Colonic mucosa (tissue), 4 donors: ENCODE measurements at regions not wholly inside any gene's neighbourhood (a gene's known extent, or its start where the extent isn't known, plus 50 kb on each side); places are given as distances from the start of the nearest gene placed in this dataset.

Source experiments
- DNase-seq: peaks from one replicate; pipeline ENCODE4 v3.0.0-alpha.2; 2020
- H3K27ac ChIP-seq: fragments of 200-600 bp; one replicate; pipeline ENCODE4 v1.8.0; 2021
- H3K27me3 ChIP-seq: fragments of 200-600 bp; one replicate; pipeline ENCODE4 v1.8.0; 2021
- H3K36me3 ChIP-seq: fragments of 200-600 bp; one replicate; pipeline ENCODE4 v1.8.0; 2021
- H3K4me1 ChIP-seq: fragments of 200-600 bp; one replicate; pipeline ENCODE4 v1.8.0; 2021; ENCODE audit warnings: mild to moderate bottlenecking
- H3K4me3 ChIP-seq: fragments of 200-600 bp; one replicate; pipeline ENCODE4 v1.8.0; 2021
- H3K9ac ChIP-seq, 2 donors: one replicate each; pipeline ENCODE4 v1.7.0; 2013; ENCODE audit warnings: control low read depth in 2 of 2, low read depth in 2 of 2, low read length in 2 of 2
- H3K9me3 ChIP-seq: fragments of 200-600 bp; one replicate; pipeline ENCODE4 v1.8.0; 2021
- intact Hi-C: fragments of 100-400 bp; cut with DNase I; formaldehyde crosslinking; loops from one replicate; pipeline ENCODE4 v1.14.1; 2022
- TF ChIP-seq, protein P1 (sequence below): fragments of 200-600 bp; IDR thresholded peaks from one replicate; pipeline ENCODE4 v1.8.0; 2022; ENCODE audit warnings: antibody characterized with exemption, mild to moderate bottlenecking
- donor health status: healthy.
- donor health status: DM: no; HTN: no; CAD: no.
- donor health status: DM: no; HTN: no; CAD: no.

DNA sequence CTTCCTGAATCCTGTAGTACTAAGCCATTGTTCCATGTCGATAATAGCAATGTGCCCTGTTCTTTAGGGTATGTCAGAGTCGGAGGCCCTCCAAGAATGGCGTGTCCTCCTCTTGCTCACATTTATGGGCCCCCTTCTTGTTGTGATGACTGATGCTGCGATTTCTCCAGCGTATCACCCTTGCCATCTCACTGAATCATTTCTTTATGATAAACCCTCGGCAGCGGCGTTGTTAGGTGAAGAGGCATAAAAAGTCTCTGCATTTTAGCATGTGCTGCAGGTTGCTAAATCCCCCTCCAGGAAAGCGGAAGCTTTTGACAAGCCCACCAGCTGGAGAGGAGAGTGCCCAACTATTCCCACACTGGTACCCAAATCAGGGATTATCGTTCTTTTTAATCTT lies 1045.3 kb downstream of the BRD1 start:
- Histone ChIP-seq H3K9me3 (no peaks in the 10 kb centered on the region), H3K4me1 (no peaks in the 10 kb centered on the region), H3K36me3 (no peaks in the 10 kb centered on the region), H3K4me3 (no peak overlapping the region), H3K27ac (no peak overlapping the region), H3K9ac (no peak overlapping the region), H3K27me3 (no peaks in the 10 kb centered on the region)
- intact Hi-C loops = no loop called here
- DNase-seq = no peak
- TF ChIP-seq, protein P1, sequence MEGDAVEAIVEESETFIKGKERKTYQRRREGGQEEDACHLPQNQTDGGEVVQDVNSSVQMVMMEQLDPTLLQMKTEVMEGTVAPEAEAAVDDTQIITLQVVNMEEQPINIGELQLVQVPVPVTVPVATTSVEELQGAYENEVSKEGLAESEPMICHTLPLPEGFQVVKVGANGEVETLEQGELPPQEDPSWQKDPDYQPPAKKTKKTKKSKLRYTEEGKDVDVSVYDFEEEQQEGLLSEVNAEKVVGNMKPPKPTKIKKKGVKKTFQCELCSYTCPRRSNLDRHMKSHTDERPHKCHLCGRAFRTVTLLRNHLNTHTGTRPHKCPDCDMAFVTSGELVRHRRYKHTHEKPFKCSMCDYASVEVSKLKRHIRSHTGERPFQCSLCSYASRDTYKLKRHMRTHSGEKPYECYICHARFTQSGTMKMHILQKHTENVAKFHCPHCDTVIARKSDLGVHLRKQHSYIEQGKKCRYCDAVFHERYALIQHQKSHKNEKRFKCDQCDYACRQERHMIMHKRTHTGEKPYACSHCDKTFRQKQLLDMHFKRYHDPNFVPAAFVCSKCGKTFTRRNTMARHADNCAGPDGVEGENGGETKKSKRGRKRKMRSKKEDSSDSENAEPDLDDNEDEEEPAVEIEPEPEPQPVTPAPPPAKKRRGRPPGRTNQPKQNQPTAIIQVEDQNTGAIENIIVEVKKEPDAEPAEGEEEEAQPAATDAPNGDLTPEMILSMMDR = no peak

DNA sequence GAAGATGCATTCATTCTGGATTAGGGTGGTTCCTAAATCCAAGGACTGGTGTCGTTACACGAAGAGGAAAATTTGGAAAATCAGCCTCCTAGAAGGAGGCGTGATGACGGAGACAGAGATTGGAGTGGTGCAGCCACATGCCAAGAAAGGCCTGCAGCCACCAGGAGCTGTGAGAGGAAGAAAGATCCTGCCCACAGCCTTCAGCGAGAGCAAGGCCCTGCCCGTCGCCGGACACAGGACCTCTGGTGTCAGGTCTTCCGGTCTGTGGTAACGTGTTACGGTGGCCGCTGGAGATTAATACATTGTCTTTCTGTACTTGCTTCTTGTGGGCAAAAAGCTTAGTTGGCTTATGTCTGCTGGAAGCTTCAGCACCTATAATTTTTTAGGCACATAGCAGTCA lies 1045.8 kb downstream of the BRD1 start:
- Histone ChIP-seq H3K4me3 (no peak overlapping the region), H3K4me1 (no peaks in the 10 kb centered on the region), H3K9ac (no peak overlapping the region), H3K27me3 (no peaks in the 10 kb centered on the region), H3K36me3 (no peaks in the 10 kb centered on the region), H3K27ac (no peak overlapping the region), H3K9me3 (no peaks in the 10 kb centered on the region)
- DNase-seq = no peak
- intact Hi-C loops = no loop called here
- TF ChIP-seq, protein P1 = no peak

DNA sequence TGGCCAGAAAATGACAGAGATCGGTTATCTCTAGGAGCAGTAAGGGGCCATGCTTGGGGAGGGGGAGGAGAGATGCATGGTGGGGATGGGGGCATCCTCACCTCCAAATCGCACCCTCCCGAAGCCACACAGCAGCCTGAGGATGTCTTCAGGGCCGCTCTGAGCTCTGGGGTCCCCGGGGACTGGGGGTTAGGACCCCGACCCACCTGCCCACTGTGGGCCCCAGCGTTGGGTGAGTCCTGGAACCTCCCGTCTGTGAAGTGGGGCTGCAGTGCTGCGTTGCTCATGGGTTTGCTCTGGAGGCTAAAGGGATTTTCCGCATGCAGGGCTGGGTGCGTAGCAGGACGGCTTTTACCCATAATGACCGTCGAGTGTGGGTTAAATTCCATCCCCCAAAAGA lies 1046.3 kb downstream of the BRD1 start:
- H3K36me3 ChIP-seq = no peaks in the 10 kb centered on the region
- H3K4me3 ChIP-seq = no peak overlapping the region
- no peak overlapping the region for H3K27ac ChIP-seq
- TF ChIP-seq, protein P1 = no peak
- H3K27me3 ChIP-seq = no peaks in the 10 kb centered on the region
- no peak for DNase-seq
- no peak overlapping the region for H3K9ac ChIP-seq
- H3K9me3 ChIP-seq = no peaks in the 10 kb centered on the region
- intact Hi-C loops = no loop called here
- no peaks in the 10 kb centered on the region for H3K4me1 ChIP-seq

GRCh38 chr22:48780597-48781277 lies 1046.9 kb downstream of the BRD1 start:
- DNase-seq = no peak
- no peak overlapping the region for H3K27ac ChIP-seq
- H3K9ac ChIP-seq = no peak overlapping the region
- H3K27me3 ChIP-seq = no peaks in the 10 kb centered on the region
- H3K9me3 ChIP-seq = no peaks in the 10 kb centered on the region
- TF ChIP-seq, protein P1 = no peak
- H3K4me3 ChIP-seq = no peak overlapping the region
- intact Hi-C loops = no loop called here
- H3K36me3 ChIP-seq = no peaks in the 10 kb centered on the region
- H3K4me1 ChIP-seq = no peaks in the 10 kb centered on the region

DNA sequence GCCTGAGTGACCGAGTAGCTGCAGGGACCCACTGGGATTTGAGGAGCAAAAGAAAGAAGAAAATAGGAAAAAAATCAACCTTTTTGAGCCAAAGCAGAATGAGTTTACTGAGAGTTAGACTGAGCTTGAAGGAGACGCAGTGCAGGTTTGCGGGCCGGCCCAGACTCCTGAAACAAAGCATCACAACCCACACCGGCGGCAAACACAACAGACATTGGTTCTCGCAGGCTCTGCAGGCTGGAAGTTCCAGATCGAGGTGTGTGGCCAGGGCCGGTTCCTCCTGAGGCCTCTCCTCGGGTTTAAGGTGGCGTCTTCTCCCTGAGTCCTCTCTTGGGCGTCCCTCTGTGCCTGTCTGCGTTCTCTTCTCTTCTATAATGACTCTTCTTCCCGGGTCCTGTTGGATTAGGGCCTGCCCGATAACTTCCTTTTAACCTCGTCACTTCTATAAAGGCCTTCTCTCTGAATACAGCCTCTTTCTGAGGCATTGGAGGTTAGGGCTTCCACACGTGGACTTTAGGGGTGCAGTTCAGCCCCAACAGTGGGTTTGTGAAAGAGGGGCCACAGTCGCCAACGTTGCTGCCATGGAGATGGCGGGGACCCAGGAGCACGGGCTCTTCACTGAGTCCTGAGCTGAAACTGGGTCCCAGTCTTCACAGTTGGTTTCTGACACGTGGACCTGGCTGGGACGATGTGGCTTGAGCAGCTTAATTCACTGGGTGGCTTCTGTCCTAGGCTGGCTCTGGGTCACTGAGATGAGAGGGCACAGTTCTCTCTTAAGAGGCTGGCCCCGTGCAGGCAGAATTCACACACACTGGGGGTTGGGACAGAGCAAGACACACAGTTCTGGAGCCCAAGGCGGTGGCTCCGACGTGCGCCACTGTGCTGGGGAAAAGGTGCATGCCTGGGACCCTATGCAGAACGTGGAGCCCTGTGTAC lies 1047.7 kb downstream of the BRD1 start:
- Histone ChIP-seq H3K4me1 (no peaks in the 10 kb centered on the region), H3K27me3 (no peaks in the 10 kb centered on the region), H3K9ac (no peak overlapping the region), H3K4me3 (no peak overlapping the region), H3K36me3 (no peaks in the 10 kb centered on the region), H3K27ac (no peak overlapping the region), H3K9me3 (no peaks in the 10 kb centered on the region)
- intact Hi-C loops = no loop called here
- TF ChIP-seq, protein P1 = no peak
- no peak for DNase-seq
